HG03439 (cell line): ENCODE measurements at regions not wholly inside any gene's neighbourhood (a gene's known extent, or its start where the extent isn't known, plus 50 kb on each side); places are given as distances from the start of the nearest gene placed in this dataset.
"Not testable (repeated sequence)": the region's sequence is repeated elsewhere in the genome, so short reads cannot be mapped to it uniquely, and the experiment has no call there.

Experiments
- ATAC-seq: cut with Tn5 transposase; IDR thresholded peaks from one replicate; pipeline ENCODE4 v1.9.1; 2021; ENCODE audit warnings: mild to moderate bottlenecking, moderate library complexity; ENCODE audit not compliant: unreplicated experiment

GRCh38 chr10:65377687-65378086 is 1548.1 kb upstream of the LRRTM3 start:
- ATAC-seq, result no peak

- ATAC-seq, result no peak
Observed at GRCh38 chr10:65394502-65395297, 1531.1 kb upstream of the LRRTM3 start.

- ATAC-seq, result no peak
Observed at GRCh38 chr10:65395631-65396030, 1530.2 kb upstream of the LRRTM3 start.

GRCh38 chr10:65396997-65397396 is 1528.8 kb upstream of the LRRTM3 start:
- ATAC-seq, result no peak

- no peak for ATAC-seq
Observed at GRCh38 chr10:65408401-65408800, 1517.4 kb upstream of the LRRTM3 start.

- no peak for ATAC-seq
Observed at GRCh38 chr10:65413001-65413400, 1512.8 kb upstream of the LRRTM3 start.

GRCh38 chr10:65415318-65415717 is 1510.5 kb upstream of the LRRTM3 start:
- no peak for ATAC-seq

- no peak for ATAC-seq
Observed at GRCh38 chr10:65416094-65416493, 1509.7 kb upstream of the LRRTM3 start.

- ATAC-seq, result no peak
Observed at GRCh38 chr10:65419629-65420028, 1506.2 kb upstream of the LRRTM3 start.

GRCh38 chr10:65423043-65423442 is 1502.8 kb upstream of the LRRTM3 start:
- ATAC-seq, result no peak

GRCh38 chr10:65429381-65429780 is 1496.5 kb upstream of the LRRTM3 start:
- not testable (repeated sequence) for ATAC-seq

GRCh38 chr10:65430979-65431378 is 1494.9 kb upstream of the LRRTM3 start:
- ATAC-seq, result no peak

- no peak for ATAC-seq
Observed at GRCh38 chr10:65470986-65471385, 1454.8 kb upstream of the LRRTM3 start.

GRCh38 chr10:65482848-65483247 is 1443.0 kb upstream of the LRRTM3 start:
- ATAC-seq, result no peak

- no peak for ATAC-seq
Observed at GRCh38 chr10:65491799-65492198, 1434.0 kb upstream of the LRRTM3 start.

GRCh38 chr10:65496541-65496940 is 1429.3 kb upstream of the LRRTM3 start:
- no peak for ATAC-seq

GRCh38 chr10:65497837-65498236 is 1428.0 kb upstream of the LRRTM3 start:
- ATAC-seq, result no peak

GRCh38 chr10:65500716-65501115 is 1425.1 kb upstream of the LRRTM3 start:
- no peak for ATAC-seq

- no peak for ATAC-seq
Observed at GRCh38 chr10:65501259-65501658, 1424.6 kb upstream of the LRRTM3 start.

GRCh38 chr10:65518379-65518778 is 1407.5 kb upstream of the LRRTM3 start:
- ATAC-seq, result no peak

- no peak for ATAC-seq
Observed at GRCh38 chr10:65528986-65529385, 1396.8 kb upstream of the LRRTM3 start.

- no peak for ATAC-seq
Observed at GRCh38 chr10:65531545-65531944, 1394.3 kb upstream of the LRRTM3 start.

- ATAC-seq, result no peak
Observed at GRCh38 chr10:65534771-65535170, 1391.1 kb upstream of the LRRTM3 start.
